CD4-positive, CD25-positive, alpha-beta regulatory T cell (primary cell): ENCODE measurements at regions not wholly inside any gene's neighbourhood (a gene's known extent, or its start where the extent isn't known, plus 50 kb on each side); places are given as distances from the start of the nearest gene placed in this dataset.

ENCODE experiments used
- ATAC-seq, 2 donors: fragments of 150-1000 bp; cut with Tn5 transposase; one replicate each; pipeline ENCODE4 v1.10.0; 2021; ENCODE audit warnings: low read depth in 2 of 2, moderate number of reproducible peaks in 2 of 2, moderate library complexity in 1 of 2
- DNase-seq, 3 donors: peaks; one replicate each; pipeline versions ENCODE4 v3.0.0 to v3.0.0-alpha.2; 2012 to 2022; ENCODE audit warnings: mixed read lengths in 1 of 3
- H3K27ac ChIP-seq: one replicate; pipeline ENCODE4 v1.7.0; 2013; ENCODE audit warnings: mild to moderate bottlenecking, low read length; ENCODE audit not compliant: insufficient read depth, poor library complexity, severe bottlenecking
- H3K27me3 ChIP-seq: one replicate; pipeline ENCODE4 v1.7.0; 2013; ENCODE audit warnings: low read length; ENCODE audit not compliant: control insufficient read depth, insufficient read depth
- H3K36me3 ChIP-seq: one replicate; pipeline ENCODE4 v1.7.0; 2013; ENCODE audit warnings: mild to moderate bottlenecking, low read length, moderate library complexity; ENCODE audit not compliant: control insufficient read depth, insufficient read depth
- H3K4me1 ChIP-seq: 2 replicates; pipeline ENCODE4 v1.7.0; 2013; ENCODE audit warnings: mild to moderate bottlenecking, low read length; ENCODE audit not compliant: insufficient read depth, control insufficient read depth, poor library complexity, severe bottlenecking
- H3K4me3 ChIP-seq: one replicate; pipeline ENCODE4 v1.7.0; 2013; ENCODE audit warnings: low read depth, mild to moderate bottlenecking, low read length, moderate library complexity
- H3K9me3 ChIP-seq, 2 experiments: 1 replicate in 1 of 2; 2 replicates in 1 of 2; pipeline ENCODE4 v1.7.0; 2013; ENCODE audit warnings: low read length in 2 of 2, mild to moderate bottlenecking in 1 of 2, moderate library complexity in 1 of 2; ENCODE audit not compliant: control insufficient read depth in 2 of 2
- H3K27ac Mint-ChIP-seq, 3 donors: one replicate each; pipeline ENCODE4 v1.8.0; 2020 to 2022; ENCODE audit warnings: mild to moderate bottlenecking in 3 of 3, mixed read lengths in 3 of 3, moderate library complexity in 2 of 3
- H3K27me3 Mint-ChIP-seq: one replicate; pipeline ENCODE4 v1.8.0; 2022; ENCODE audit warnings: mild to moderate bottlenecking, mixed read lengths
- H3K36me3 Mint-ChIP-seq: one replicate; pipeline ENCODE4 v1.8.0; 2020; ENCODE audit warnings: mixed read lengths
- H3K4me1 Mint-ChIP-seq, 4 donors: one replicate each; pipeline ENCODE4 v1.8.0; 2020 to 2022; ENCODE audit warnings: mixed read lengths in 4 of 4, mild to moderate bottlenecking in 1 of 4
- H3K4me3 Mint-ChIP-seq, 4 donors: one replicate each; pipeline ENCODE4 v1.8.0; 2020 to 2022; ENCODE audit warnings: mild to moderate bottlenecking in 4 of 4, mixed read lengths in 4 of 4, moderate library complexity in 3 of 4
- H3K9me3 Mint-ChIP-seq, 7 donors: one replicate each; pipeline ENCODE4 v1.8.0; 2020 to 2022; ENCODE audit warnings: mixed read lengths in 7 of 7, mild to moderate bottlenecking in 3 of 7, moderate library complexity in 2 of 7

DNA sequence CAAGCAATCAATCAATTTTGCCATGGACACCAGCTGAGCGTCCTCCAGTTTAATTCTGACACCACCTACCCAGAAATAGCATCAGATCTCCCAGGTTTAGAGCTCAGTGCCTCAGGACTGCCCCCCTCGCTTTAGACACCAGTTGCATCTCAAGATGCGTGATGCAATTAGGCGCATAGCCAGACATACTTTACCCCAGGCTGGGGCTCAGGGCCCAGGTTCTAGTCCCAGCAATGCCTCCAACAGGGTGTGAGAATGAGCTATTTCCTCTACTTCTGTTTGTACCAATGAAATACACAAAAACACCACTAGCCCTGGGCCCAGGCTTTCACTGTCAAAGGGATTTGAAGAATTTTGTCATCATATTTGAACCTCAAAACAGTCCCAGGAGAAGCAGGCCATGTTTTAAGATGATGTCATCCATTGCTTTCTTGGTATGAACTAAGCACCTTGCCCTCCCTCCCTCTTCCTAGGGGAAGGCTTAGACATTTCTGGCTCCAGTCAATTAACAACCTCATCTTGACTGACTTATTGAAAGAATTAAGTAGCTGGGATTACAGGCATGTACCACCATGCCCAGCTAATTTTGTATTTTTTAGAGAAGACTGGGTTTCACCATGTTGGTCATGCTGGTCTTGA lies 61.5 kb upstream of the INCENP start:
- Mint-ChIP-seq H3K27ac (peak overlapping the region in 1 of 3 donors; percentile 49), H3K36me3 (no peaks in the 10 kb centered on the region), H3K4me3 (no peak overlapping the region), H3K27me3 (peaks cover 8% of the 10 kb centered on the region), H3K9me3 (no peaks in the 10 kb centered on the region), H3K4me1 (no peaks in the 10 kb centered on the region)
- ATAC-seq = no peak
- no peak for DNase-seq
- Histone ChIP-seq H3K27ac (no peak overlapping the region), H3K4me1 (no peaks in the 10 kb centered on the region), H3K27me3 (no peaks in the 10 kb centered on the region), H3K9me3 (no peaks in the 10 kb centered on the region), H3K36me3 (no peaks in the 10 kb centered on the region), H3K4me3 (no peak overlapping the region)

DNA sequence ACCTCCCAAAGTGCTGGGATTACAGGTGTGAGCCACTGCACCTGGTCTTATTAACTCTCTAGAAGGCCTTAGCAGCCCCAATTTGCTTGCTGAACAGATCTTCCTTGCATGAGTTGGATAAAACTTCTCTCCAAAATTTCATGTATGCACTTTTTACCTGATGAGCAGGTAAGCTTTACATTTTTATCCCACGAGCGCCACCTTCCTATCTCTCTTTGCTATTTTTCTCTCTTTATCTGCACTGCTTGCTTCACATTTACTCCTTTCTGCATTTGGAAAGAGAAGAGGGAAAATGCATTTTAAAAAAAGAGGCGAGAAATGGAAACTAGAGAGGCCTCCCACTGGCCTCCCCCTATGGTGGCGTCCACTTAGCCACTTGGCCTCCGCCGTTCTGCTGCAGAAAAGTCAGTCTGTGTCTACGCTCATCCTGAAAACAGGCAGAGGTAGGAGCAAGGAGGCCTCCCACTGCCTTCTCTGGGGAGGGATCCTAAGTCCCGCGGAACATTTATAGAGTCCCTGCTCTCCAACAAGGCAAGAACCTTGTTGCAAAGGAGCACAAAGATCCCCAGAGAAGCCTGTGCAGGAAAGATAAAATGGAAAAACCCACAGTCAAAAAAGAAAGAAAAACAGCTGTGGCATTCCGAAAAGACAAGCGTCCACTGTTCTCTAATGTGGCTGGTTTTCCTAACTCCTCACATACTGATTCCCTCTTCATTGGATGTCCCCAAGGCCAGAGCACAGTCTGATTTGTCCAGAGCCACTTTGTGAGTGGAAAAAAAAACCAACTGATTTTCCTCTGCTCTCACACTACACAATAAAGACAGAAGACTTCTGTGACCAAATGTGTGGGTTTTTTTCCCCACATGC lies 62.2 kb upstream of the INCENP start:
- H3K4me1 ChIP-seq = no peaks in the 10 kb centered on the region
- H3K27ac ChIP-seq = no peak overlapping the region
- H3K36me3 ChIP-seq = no peaks in the 10 kb centered on the region
- peaks cover 8% of the 10 kb centered on the region for H3K27me3 Mint-ChIP-seq
- no peaks in the 10 kb centered on the region for H3K27me3 ChIP-seq
- H3K9me3 Mint-ChIP-seq = no peaks in the 10 kb centered on the region
- no peaks in the 10 kb centered on the region for H3K36me3 Mint-ChIP-seq
- no peaks in the 10 kb centered on the region for H3K4me1 Mint-ChIP-seq
- ATAC-seq = no peak
- no peak overlapping the region for H3K4me3 ChIP-seq
- no peak overlapping the region for H3K4me3 Mint-ChIP-seq
- H3K27ac Mint-ChIP-seq = peak overlapping the region in 1 of 3 donors; percentile 49
- H3K9me3 ChIP-seq = no peaks in the 10 kb centered on the region
- no peak for DNase-seq

DNA sequence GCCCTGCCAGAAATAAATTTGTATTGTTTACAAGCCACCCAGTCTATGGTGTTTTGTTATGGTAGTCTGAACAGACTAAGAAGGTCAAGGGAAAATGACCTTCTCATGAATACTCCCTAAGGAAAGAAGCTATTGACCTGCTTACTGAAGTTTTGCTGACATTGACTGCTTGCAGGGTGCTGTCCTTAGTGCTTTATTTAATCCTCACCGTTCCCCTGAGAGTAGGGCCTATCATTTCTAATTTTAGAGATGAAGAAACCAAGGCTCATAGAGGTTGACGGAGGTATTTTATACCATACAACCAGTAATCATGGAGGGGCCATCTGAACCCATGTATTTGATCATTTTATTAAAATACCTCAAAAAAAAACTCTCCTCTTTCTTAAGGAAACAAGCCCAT lies 66.7 kb upstream of the INCENP start:
- Mint-ChIP-seq H3K27me3 (peaks cover 10% of the 10 kb centered on the region), H3K4me3 (no peak overlapping the region), H3K9me3 (no peaks in the 10 kb centered on the region), H3K27ac (no peak overlapping the region), H3K36me3 (no peaks in the 10 kb centered on the region), H3K4me1 (no peaks in the 10 kb centered on the region)
- H3K27ac ChIP-seq = no peak overlapping the region
- no peaks in the 10 kb centered on the region for H3K27me3 ChIP-seq
- no peak for ATAC-seq
- H3K4me1 ChIP-seq = no peaks in the 10 kb centered on the region
- DNase-seq = no peak
- H3K36me3 ChIP-seq = no peaks in the 10 kb centered on the region
- H3K4me3 ChIP-seq = no peak overlapping the region
- H3K9me3 ChIP-seq = no peaks in the 10 kb centered on the region

DNA sequence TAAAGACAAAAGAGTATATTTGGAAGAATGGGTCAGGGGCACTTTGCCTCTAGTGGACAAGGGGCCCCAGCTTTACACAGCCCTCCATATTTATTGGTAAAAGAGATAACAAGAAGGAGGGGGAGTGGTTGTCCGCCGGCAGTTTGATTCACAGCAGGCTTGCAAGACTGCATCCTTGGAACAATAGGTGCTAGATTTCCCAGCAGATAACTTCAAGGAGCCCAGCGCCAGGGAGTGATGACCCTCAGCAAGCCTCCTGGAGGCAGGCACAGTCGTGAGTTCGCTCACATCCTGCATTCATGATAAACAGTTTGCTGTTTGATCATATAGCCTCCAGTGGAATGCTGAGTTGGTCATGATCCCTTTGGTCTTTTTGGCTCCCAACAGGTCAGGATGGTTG lies 67.8 kb upstream of the INCENP start:
- Histone ChIP-seq H3K27ac (no peak overlapping the region), H3K4me1 (no peaks in the 10 kb centered on the region), H3K9me3 (no peaks in the 10 kb centered on the region), H3K36me3 (no peaks in the 10 kb centered on the region), H3K4me3 (no peak overlapping the region), H3K27me3 (no peaks in the 10 kb centered on the region)
- Mint-ChIP-seq H3K27ac (no peak overlapping the region), H3K36me3 (no peaks in the 10 kb centered on the region), H3K4me3 (no peak overlapping the region), H3K4me1 (no peaks in the 10 kb centered on the region), H3K27me3 (peaks cover 11% of the 10 kb centered on the region), H3K9me3 (no peaks in the 10 kb centered on the region)
- no peak for DNase-seq
- no peak for ATAC-seq

DNA sequence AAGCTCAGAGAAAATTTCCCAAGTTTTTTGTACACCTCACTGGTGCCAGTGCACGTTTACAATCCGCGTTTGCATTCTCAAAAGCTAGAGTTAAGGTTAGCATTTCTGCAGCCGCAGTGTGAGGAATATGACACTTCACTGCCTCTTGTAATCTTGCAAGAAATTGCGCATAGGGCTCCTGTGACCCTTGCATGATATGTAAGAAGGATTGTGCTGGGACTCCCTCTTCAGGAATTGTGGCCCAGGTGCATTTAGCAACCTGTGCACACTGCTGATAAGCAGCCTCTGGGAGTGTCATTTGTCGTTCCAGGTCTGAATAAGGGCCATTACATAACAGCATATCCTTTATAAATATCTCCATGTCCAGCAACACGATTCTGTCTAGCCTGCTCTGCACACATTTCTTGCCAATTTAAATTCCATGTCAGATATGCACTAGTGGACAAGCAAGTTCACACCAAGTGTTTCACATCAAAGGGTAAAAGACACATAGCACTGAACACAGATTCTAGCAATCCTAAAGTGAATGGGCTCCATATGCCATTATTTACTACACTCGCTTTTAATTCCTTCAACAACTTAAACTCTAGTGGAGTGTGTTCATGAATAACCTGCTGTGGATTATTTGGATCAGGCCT lies 69.2 kb upstream of the INCENP start:
- H3K27ac Mint-ChIP-seq = peak overlapping the region in 1 of 3 donors; percentile 2
- peaks cover 16% of the 10 kb centered on the region for H3K27me3 Mint-ChIP-seq
- H3K36me3 ChIP-seq = no peaks in the 10 kb centered on the region
- H3K27ac ChIP-seq = no peak overlapping the region
- no peaks in the 10 kb centered on the region for H3K9me3 ChIP-seq
- no peak overlapping the region for H3K4me3 ChIP-seq
- peak in 2 of 3 donors; percentile 24 to 48 for DNase-seq
- H3K4me1 Mint-ChIP-seq = no peaks in the 10 kb centered on the region
- H3K36me3 Mint-ChIP-seq = no peaks in the 10 kb centered on the region
- H3K4me3 Mint-ChIP-seq = no peak overlapping the region
- H3K4me1 ChIP-seq = no peaks in the 10 kb centered on the region
- no peaks in the 10 kb centered on the region for H3K9me3 Mint-ChIP-seq
- no peak for ATAC-seq
- H3K27me3 ChIP-seq = no peaks in the 10 kb centered on the region

DNA sequence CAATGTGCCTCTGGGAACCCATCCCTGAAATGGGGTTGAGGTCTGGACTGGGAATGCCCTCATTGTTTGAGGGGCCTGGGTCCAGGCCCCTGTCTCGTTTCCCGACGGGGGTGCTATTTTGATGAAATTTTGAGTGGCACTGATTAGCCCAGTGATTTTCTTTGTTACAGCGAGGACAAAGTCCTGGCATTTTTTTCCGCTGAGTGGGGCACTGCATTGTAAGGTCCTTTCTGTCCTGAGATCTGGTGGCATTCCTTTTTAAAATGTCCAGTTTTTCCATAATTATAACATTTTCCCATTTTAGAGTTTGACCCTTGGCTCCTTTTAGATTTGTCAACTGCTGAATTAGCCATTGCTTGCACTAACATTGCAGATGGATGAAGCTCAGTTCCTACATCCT lies 69.7 kb upstream of the INCENP start:
- Histone ChIP-seq H3K4me3 (no peak overlapping the region), H3K36me3 (no peaks in the 10 kb centered on the region), H3K27ac (no peak overlapping the region), H3K4me1 (no peaks in the 10 kb centered on the region), H3K9me3 (no peaks in the 10 kb centered on the region), H3K27me3 (no peaks in the 10 kb centered on the region)
- H3K4me3 Mint-ChIP-seq = no peak overlapping the region
- no peak overlapping the region for H3K27ac Mint-ChIP-seq
- peaks cover 17% of the 10 kb centered on the region for H3K27me3 Mint-ChIP-seq
- ATAC-seq (no peak), DNase-seq (no peak)
- no peaks in the 10 kb centered on the region for H3K9me3 Mint-ChIP-seq
- H3K4me1 Mint-ChIP-seq = no peaks in the 10 kb centered on the region
- H3K36me3 Mint-ChIP-seq = no peaks in the 10 kb centered on the region

DNA sequence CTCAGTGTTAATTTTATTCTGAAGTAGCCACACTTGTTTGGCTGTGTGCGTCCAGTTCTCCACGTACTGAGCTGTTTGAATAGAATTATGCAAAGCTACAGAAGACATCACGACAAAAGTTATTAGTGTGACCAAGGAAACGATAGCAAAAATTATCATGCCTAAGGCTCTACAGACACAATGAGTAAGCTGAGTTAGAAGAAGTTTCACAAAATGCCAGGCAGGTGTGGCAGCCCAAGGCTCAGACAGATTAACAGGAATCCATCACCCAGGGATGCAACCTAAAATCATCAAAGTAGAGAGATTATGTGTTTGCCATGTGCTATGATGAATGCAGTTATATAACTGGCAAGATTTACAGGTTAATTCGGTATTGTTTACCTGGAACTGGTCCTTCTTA lies 73.1 kb upstream of the INCENP start:
- Histone ChIP-seq H3K27ac (no peak overlapping the region), H3K27me3 (no peaks in the 10 kb centered on the region), H3K4me3 (no peak overlapping the region), H3K36me3 (no peaks in the 10 kb centered on the region), H3K9me3 (no peaks in the 10 kb centered on the region), H3K4me1 (no peaks in the 10 kb centered on the region)
- no peak overlapping the region for H3K4me3 Mint-ChIP-seq
- ATAC-seq = no peak
- peaks cover 0 to 1% (median 0%) of the 10 kb centered on the region in 4 donors for H3K4me1 Mint-ChIP-seq
- no peaks in the 10 kb centered on the region for H3K9me3 Mint-ChIP-seq
- no peaks in the 10 kb centered on the region for H3K36me3 Mint-ChIP-seq
- DNase-seq = no peak
- peaks cover 25% of the 10 kb centered on the region for H3K27me3 Mint-ChIP-seq
- no peak overlapping the region for H3K27ac Mint-ChIP-seq
